ENCODE measurements at regions not wholly inside any gene's neighbourhood (a gene's known extent, or its start where the extent isn't known, plus 50 kb on each side); places are given as distances from the start of the nearest gene placed in this dataset.

GRCh38 chr13:39100996-39101738 lies 62.9 kb downstream of the NHLRC3 start:
- no peak for DNase-seq (ENCODE audit: low read depth, low spot score)

GRCh38 chr13:39102981-39103490 lies 64.8 kb downstream of the NHLRC3 start:
- DNase-seq (ENCODE audit: low read depth, low spot score): no peak

- no peak for DNase-seq (ENCODE audit: low read depth, low spot score)
These were observed 66.9 kb downstream of the NHLRC3 start for GRCh38 chr13:39105110-39105509.

- no peak for DNase-seq (ENCODE audit: low read depth, low spot score)
These were observed 68.2 kb downstream of the NHLRC3 start for GRCh38 chr13:39106216-39107005.

GRCh38 chr13:39107561-39107960 lies 69.3 kb downstream of the NHLRC3 start:
- DNase-seq (ENCODE audit: low read depth, low spot score): no peak

GRCh38 chr13:39108783-39109182 lies 70.5 kb downstream of the NHLRC3 start:
- no peak for DNase-seq (ENCODE audit: low read depth, low spot score)

- no peak for DNase-seq (ENCODE audit: low read depth, low spot score)
These were observed 72.4 kb downstream of the NHLRC3 start for GRCh38 chr13:39110518-39111097.

GRCh38 chr13:39111145-39111544 lies 72.9 kb downstream of the NHLRC3 start:
- DNase-seq (ENCODE audit: low read depth, low spot score): no peak

GRCh38 chr13:39119422-39119821 lies 81.2 kb downstream of the NHLRC3 start:
- peak; percentile 59 for DNase-seq (ENCODE audit: low read depth, low spot score)

GRCh38 chr13:39123578-39123977 lies 85.3 kb downstream of the NHLRC3 start:
- DNase-seq (ENCODE audit: low read depth, low spot score): no peak

- no peak for DNase-seq (ENCODE audit: low read depth, low spot score)
These were observed 91.0 kb downstream of the NHLRC3 start for GRCh38 chr13:39129213-39129612.

- no peak for DNase-seq (ENCODE audit: low read depth, low spot score)
These were observed 92.0 kb downstream of the NHLRC3 start for GRCh38 chr13:39130301-39130700.

- DNase-seq (ENCODE audit: low read depth, low spot score): no peak
These were observed 94.3 kb downstream of the NHLRC3 start for GRCh38 chr13:39132286-39133230.

GRCh38 chr13:39133781-39134180 lies 95.5 kb downstream of the NHLRC3 start:
- DNase-seq (ENCODE audit: low read depth, low spot score): no peak

GRCh38 chr13:39134574-39134973 lies 96.3 kb downstream of the NHLRC3 start:
- DNase-seq (ENCODE audit: low read depth, low spot score): no peak

GRCh38 chr13:39144391-39144790 lies 106.1 kb downstream of the NHLRC3 start:
- DNase-seq (ENCODE audit: low read depth, low spot score): no peak

- DNase-seq (ENCODE audit: low read depth, low spot score): peak; percentile 49
These were observed 106.8 kb downstream of the NHLRC3 start for GRCh38 chr13:39144941-39145533.

- DNase-seq (ENCODE audit: low read depth, low spot score): no peak
These were observed 110.3 kb downstream of the NHLRC3 start for GRCh38 chr13:39148513-39148961.

- no peak for DNase-seq (ENCODE audit: low read depth, low spot score)
These were observed 111.6 kb downstream of the NHLRC3 start for GRCh38 chr13:39149896-39150295.

GRCh38 chr13:39154041-39154440 lies 115.8 kb downstream of the NHLRC3 start:
- no peak for DNase-seq (ENCODE audit: low read depth, low spot score)

- DNase-seq (ENCODE audit: low read depth, low spot score): no peak
These were observed 121.1 kb downstream of the NHLRC3 start for GRCh38 chr13:39159393-39159792.
